Smooth muscle cell (in vitro differentiated cells): ENCODE measurements at regions not wholly inside any gene's neighbourhood (a gene's known extent, or its start where the extent isn't known, plus 50 kb on each side); places are given as distances from the start of the nearest gene placed in this dataset.

Experiments
- DNase-seq: peaks from one replicate; lab custom pipeline; 2025; ENCODE audit not compliant: unreplicated experiment; lab: John Stamatoyannopoulos, UW
- H2AFZ ChIP-seq: fragments of 200-600 bp; sonication (generic); 2 replicates; pipeline ENCODE4 v1.6.0; 2016; ENCODE audit warnings: antibody characterized with exemption, low read depth, mild to moderate bottlenecking
- H3F3A ChIP-seq: fragments of 200-600 bp; sonication (generic); 2 replicates; pipeline ENCODE4 v1.6.0; 2017; ENCODE audit warnings: antibody characterized with exemption, low read depth
- H3K27ac ChIP-seq: fragments of 200-600 bp; sonication (generic); 2 replicates; pipeline ENCODE4 v1.5.1; 2016; ENCODE audit warnings: low read depth, mild to moderate bottlenecking
- H3K27me3 ChIP-seq: fragments of 200-600 bp; sonication (generic); 2 replicates; pipeline ENCODE4 v1.6.1; 2016; ENCODE audit warnings: low read depth, mild to moderate bottlenecking
- H3K36me3 ChIP-seq: fragments of 200-600 bp; sonication (generic); 2 replicates; pipeline ENCODE4 v1.5.1; 2016; ENCODE audit warnings: low read depth
- H3K4me1 ChIP-seq: fragments of 200-600 bp; sonication (generic); 2 replicates; pipeline ENCODE4 v1.5.1; 2016; ENCODE audit warnings: low read depth
- H3K4me2 ChIP-seq: fragments of 200-600 bp; sonication (generic); 2 replicates; pipeline ENCODE4 v1.6.0; 2016; ENCODE audit warnings: mild to moderate bottlenecking
- H3K4me3 ChIP-seq: fragments of 200-600 bp; sonication (generic); 2 replicates; pipeline ENCODE4 v1.5.1; 2016; ENCODE audit warnings: mild to moderate bottlenecking
- H3K79me2 ChIP-seq: fragments of 200-600 bp; sonication (generic); 2 replicates; pipeline ENCODE4 v1.6.0; 2016; ENCODE audit warnings: low read depth, mild to moderate bottlenecking
- H3K9ac ChIP-seq: fragments of 200-600 bp; sonication (generic); 2 replicates; pipeline ENCODE4 v1.6.0; 2016; ENCODE audit warnings: low read depth
- H3K9me3 ChIP-seq: fragments of 200-600 bp; sonication (generic); replicated peaks from 2 replicates; pipeline ENCODE4 v1.5.1; 2016; ENCODE audit warnings: low read depth
- H4K20me1 ChIP-seq: fragments of 200-600 bp; sonication (generic); 2 replicates; pipeline ENCODE4 v1.6.0; 2016; ENCODE audit warnings: low read depth
- WGBS: methylation state at CpG from one replicate; pipeline ENCODE4 v1.1.7; 2016; ENCODE audit warnings: low lambda C conversion rate; 5-methylcytosine and 5-hydroxymethylcytosine counted together
- TF ChIP-seq, protein P1 (sequence below): fragments of 200-600 bp; sonication (generic); IDR thresholded peaks from 2 replicates; pipeline ENCODE4 v1.5.1; 2017; ENCODE audit warnings: borderline replicate concordance, mild to moderate bottlenecking, antibody characterized with exemption; ENCODE audit not compliant: insufficient read depth, poor library complexity, severe bottlenecking

DNA sequence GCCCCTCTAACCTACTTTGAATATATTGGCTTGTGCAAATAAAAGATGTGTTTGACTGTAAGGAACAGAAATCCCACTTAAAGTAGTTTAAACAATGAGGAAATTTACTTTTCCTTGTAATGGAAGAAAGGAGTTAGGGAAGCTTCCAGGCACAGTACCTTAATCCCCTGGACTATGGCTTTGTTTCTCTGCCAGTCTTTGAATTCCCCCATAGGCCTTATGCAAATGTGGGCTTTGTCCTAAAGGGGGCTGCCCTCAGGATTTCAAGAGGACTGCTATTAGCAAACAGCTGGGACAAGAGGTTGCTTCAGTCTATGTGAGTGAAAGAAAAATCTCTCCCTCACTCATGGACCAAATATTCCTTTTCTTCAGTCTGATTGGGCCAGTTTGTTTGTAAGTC is 255.1 kb upstream of the THSD7B start:
- Histone ChIP-seq H3K4me3 (no peak overlapping the region), H3K4me1 (peaks cover 20% of the 10 kb centered on the region), H3K36me3 (no peaks in the 10 kb centered on the region), H2AFZ (no peak overlapping the region), H3K27ac (no peak overlapping the region), H3K9me3 (no peaks in the 10 kb centered on the region), H3F3A (no peaks in the 10 kb centered on the region), H4K20me1 (no peaks in the 10 kb centered on the region), H3K79me2 (no peaks in the 10 kb centered on the region), H3K4me2 (no peak overlapping the region), H3K9ac (no peak overlapping the region), H3K27me3 (no peaks in the 10 kb centered on the region)
- TF ChIP-seq, protein P1, sequence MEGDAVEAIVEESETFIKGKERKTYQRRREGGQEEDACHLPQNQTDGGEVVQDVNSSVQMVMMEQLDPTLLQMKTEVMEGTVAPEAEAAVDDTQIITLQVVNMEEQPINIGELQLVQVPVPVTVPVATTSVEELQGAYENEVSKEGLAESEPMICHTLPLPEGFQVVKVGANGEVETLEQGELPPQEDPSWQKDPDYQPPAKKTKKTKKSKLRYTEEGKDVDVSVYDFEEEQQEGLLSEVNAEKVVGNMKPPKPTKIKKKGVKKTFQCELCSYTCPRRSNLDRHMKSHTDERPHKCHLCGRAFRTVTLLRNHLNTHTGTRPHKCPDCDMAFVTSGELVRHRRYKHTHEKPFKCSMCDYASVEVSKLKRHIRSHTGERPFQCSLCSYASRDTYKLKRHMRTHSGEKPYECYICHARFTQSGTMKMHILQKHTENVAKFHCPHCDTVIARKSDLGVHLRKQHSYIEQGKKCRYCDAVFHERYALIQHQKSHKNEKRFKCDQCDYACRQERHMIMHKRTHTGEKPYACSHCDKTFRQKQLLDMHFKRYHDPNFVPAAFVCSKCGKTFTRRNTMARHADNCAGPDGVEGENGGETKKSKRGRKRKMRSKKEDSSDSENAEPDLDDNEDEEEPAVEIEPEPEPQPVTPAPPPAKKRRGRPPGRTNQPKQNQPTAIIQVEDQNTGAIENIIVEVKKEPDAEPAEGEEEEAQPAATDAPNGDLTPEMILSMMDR, result no peak
- DNase-seq, result no peak

DNA sequence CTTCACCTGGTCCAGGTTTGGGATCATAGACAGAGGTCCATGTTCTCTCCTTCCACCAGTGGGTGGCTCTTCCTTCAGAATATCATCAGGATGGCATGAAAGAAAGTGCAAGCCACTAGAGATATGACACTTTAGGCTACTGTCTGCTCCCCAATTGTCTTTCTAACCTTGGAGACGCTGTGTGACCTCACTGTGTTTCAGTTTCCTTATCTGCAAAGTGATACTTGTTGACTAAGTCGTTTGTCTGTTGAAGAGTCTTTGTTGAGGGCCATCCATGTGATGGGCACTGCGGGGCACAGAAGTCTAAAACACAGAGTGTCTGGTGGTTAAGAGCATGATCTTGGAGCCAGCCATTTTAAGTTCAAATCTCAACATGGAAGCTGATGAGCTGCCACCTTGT is 259.9 kb upstream of the THSD7B start:
- WGBS, result 64% methylated on average over 3 of the region's 3 CpGs

DNA sequence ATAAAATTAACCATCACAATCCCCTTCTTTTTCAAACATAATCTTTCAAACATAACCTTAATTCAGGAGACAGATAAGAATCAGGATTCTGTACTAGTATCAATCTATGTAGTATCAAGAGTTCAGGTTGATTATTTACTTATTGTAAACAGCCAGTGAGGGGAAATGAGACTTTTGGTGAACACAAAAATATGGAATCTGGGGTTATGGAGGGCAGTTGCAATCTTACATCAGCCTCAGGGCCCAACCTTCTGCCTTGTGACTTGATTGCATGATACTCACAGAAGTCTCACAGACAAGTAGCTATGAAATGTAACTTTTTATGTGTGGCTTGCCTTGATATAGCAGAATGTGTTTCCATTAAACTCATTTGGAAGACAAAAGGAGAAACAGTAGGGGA is 262.7 kb upstream of the THSD7B start:
- TF ChIP-seq, protein P1, result no peak
- Histone ChIP-seq H3F3A (no peaks in the 10 kb centered on the region), H4K20me1 (no peaks in the 10 kb centered on the region), H3K9me3 (no peaks in the 10 kb centered on the region), H3K27ac (no peak overlapping the region), H3K27me3 (no peaks in the 10 kb centered on the region), H2AFZ (no peak overlapping the region), H3K4me1 (no peaks in the 10 kb centered on the region), H3K36me3 (no peaks in the 10 kb centered on the region), H3K4me3 (no peak overlapping the region), H3K9ac (no peak overlapping the region), H3K79me2 (no peaks in the 10 kb centered on the region), H3K4me2 (no peak overlapping the region)
- DNase-seq, result no peak

More for the DNA sequence above, 259.9 kb upstream of the THSD7B start:
- no peak for DNase-seq
- H4K20me1 ChIP-seq, result no peaks in the 10 kb centered on the region
- H2AFZ ChIP-seq, result no peak overlapping the region
- TF ChIP-seq, protein P1, result no peak
- H3K27me3 ChIP-seq, result no peaks in the 10 kb centered on the region
- no peak overlapping the region for H3K27ac ChIP-seq
- H3F3A ChIP-seq, result no peaks in the 10 kb centered on the region
- no peak overlapping the region for H3K9ac ChIP-seq
- H3K36me3 ChIP-seq, result no peaks in the 10 kb centered on the region
- no peak overlapping the region for H3K4me2 ChIP-seq
- no peaks in the 10 kb centered on the region for H3K79me2 ChIP-seq
- no peak overlapping the region for H3K4me3 ChIP-seq
- no peaks in the 10 kb centered on the region for H3K9me3 ChIP-seq
- H3K4me1 ChIP-seq, result peaks cover 12% of the 10 kb centered on the region

DNA sequence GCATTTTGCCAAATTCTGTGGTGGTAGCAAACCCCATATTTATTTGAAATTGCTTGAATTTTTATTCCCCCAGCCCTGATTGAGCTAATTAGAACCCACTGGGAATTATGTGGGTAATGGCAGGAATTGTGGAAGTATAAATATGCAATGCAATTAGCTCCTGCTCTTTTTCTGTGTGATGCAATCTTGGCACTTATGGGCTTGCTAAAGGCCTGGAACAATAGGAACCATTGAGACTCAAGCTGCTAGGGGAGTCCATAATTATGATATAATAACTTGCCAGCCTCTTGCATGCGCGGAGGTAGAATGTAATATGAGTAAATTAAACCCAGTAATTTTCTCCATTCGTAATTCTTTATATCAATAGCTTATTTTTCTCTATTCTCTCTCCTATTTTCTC is 267.6 kb upstream of the THSD7B start:
- Histone ChIP-seq H3K79me2 (no peaks in the 10 kb centered on the region), H3F3A (no peaks in the 10 kb centered on the region), H3K27me3 (no peaks in the 10 kb centered on the region), H4K20me1 (no peaks in the 10 kb centered on the region), H3K4me2 (no peak overlapping the region), H3K4me3 (no peak overlapping the region), H3K36me3 (no peaks in the 10 kb centered on the region), H2AFZ (no peak overlapping the region), H3K27ac (no peak overlapping the region), H3K9ac (no peak overlapping the region), H3K4me1 (no peaks in the 10 kb centered on the region), H3K9me3 (no peaks in the 10 kb centered on the region)
- TF ChIP-seq, protein P1, result no peak
- 86% methylated on average over 3 of the region's 3 CpGs for WGBS
- no peak for DNase-seq
